Endothelial cell of umbilical vein (primary cell): ENCODE measurements at regions not wholly inside any gene's neighbourhood (a gene's known extent, or its start where the extent isn't known, plus 50 kb on each side); places are given as distances from the start of the nearest gene placed in this dataset.

Source experiments
- BruUV-seq: library from RNA; stranded (reverse); fragments of 400-500 nt; replicated peaks from 2 replicates; lab custom pipeline; 2021; lab: Mats Ljungman, UMichigan
- CTCF ChIA-PET: fragments of 300-600, 350-600 bp; sonication (Branson Sonifier 250); formaldehyde crosslinking; loops from one replicate; lab custom pipeline; 2021; ENCODE audit warnings: antibody characterized with exemption, inconsistent platforms; lab: Charles Lee
- POLR2A ChIA-PET: fragments of 300-600, 350-600 bp; sonication (Branson Sonifier 250); formaldehyde crosslinking; loops from one replicate; lab custom pipeline; 2021; ENCODE audit warnings: antibody characterized with exemption, inconsistent platforms; lab: Charles Lee
- DNase-seq: peaks from one replicate; pipeline ENCODE4 v3.0.0-alpha.2; 2011; ENCODE audit warnings: low read depth, low spot score
- FAIRE-seq: peaks from 2 replicates; lab custom pipeline; 2011; peaks lifted over from hg19 to GRCh38; lab: Jason Lieb, UNC
- H2AFZ ChIP-seq: 2 replicates; pipeline ENCODE4 v1.6.0; 2012; ENCODE audit warnings: low read depth, low read length, control low read depth, inconsistent platforms
- H3K27ac ChIP-seq: 2 replicates; pipeline ENCODE4 v1.5.1; 2011; ENCODE audit warnings: low read depth, mild to moderate bottlenecking, control low read depth, low read length, moderate library complexity; ENCODE audit not compliant: insufficient read depth
- H3K27me3 ChIP-seq, 2 experiments: 2 replicates each; pipeline versions ENCODE4 v1.6.0 to v1.6.1; 2011; ENCODE audit warnings: low read length in 2 of 2, mixed read lengths in 1 of 2; ENCODE audit not compliant: control insufficient read depth in 2 of 2, insufficient read depth in 2 of 2
- H3K36me3 ChIP-seq, 2 experiments: 2 replicates in 1 of 2; 3 replicates in 1 of 2; pipeline ENCODE4 v1.5.1; 2011; ENCODE audit warnings: low read length in 2 of 2, mild to moderate bottlenecking in 1 of 2, moderate library complexity in 1 of 2; ENCODE audit not compliant: control insufficient read depth in 2 of 2, insufficient read depth in 2 of 2; ENCODE audit errors: extremely low read depth in 1 of 2
- H3K4me1 ChIP-seq: 3 replicates; pipeline ENCODE4 v1.5.1; 2011; ENCODE audit warnings: mild to moderate bottlenecking, low read length; ENCODE audit not compliant: control insufficient read depth, insufficient read depth; ENCODE audit errors: extremely low read depth
- H3K4me2 ChIP-seq: 2 replicates; pipeline ENCODE4 v1.6.1; 2011; ENCODE audit warnings: low read length, control low read depth, mixed read lengths; ENCODE audit not compliant: insufficient read depth
- H3K4me3 ChIP-seq, 3 experiments: fragments of 200-600 bp in 1 of 3; sonication (generic), shearing (Covaris generic) in 1 of 3; replicated peaks in 1 of 3; 2 replicates each; pipeline ENCODE4 v1.5.1; 2011 to 2016; ENCODE audit warnings: control low read depth in 3 of 3, low read length in 3 of 3, mild to moderate bottlenecking in 2 of 3, inconsistent platforms in 1 of 3, low read depth in 1 of 3, moderate library complexity in 1 of 3; ENCODE audit not compliant: insufficient read depth in 1 of 3
- H3K79me2 ChIP-seq: 2 replicates; pipeline ENCODE4 v1.6.0; 2012; ENCODE audit warnings: low read length, inconsistent platforms; ENCODE audit not compliant: control insufficient read depth, insufficient read depth
- H3K9ac ChIP-seq: replicated peaks from 2 replicates; pipeline ENCODE3; 2011; ENCODE audit warnings: low read length, control low read depth; ENCODE audit not compliant: insufficient read depth; ENCODE audit errors: extremely low read depth
- H3K9me1 ChIP-seq: replicated peaks from 3 replicates; pipeline ENCODE4 v1.6.0; 2011; ENCODE audit warnings: mild to moderate bottlenecking, low read length; ENCODE audit not compliant: control insufficient read depth, insufficient read depth; ENCODE audit errors: extremely low read depth
- H3K9me3 ChIP-seq: replicated peaks from 2 replicates; pipeline ENCODE4 v1.5.1; 2012; ENCODE audit warnings: low read length, inconsistent platforms; ENCODE audit not compliant: control insufficient read depth, insufficient read depth
- H4K20me1 ChIP-seq: replicated peaks from 2 replicates; pipeline ENCODE3; 2011; ENCODE audit warnings: mild to moderate bottlenecking, low read length; ENCODE audit not compliant: control insufficient read depth, insufficient read depth; ENCODE audit errors: extremely low read depth
- EZH2 ChIP-seq: IDR thresholded peaks from 2 replicates; pipeline ENCODE4 v1.6.1; 2012; ENCODE audit warnings: borderline replicate concordance, low read depth, mild to moderate bottlenecking, moderate library complexity, low read length, inconsistent platforms; ENCODE audit not compliant: severe bottlenecking
- FOS ChIP-seq: IDR thresholded peaks from 2 replicates; pipeline ENCODE4 v1.6.1; 2011; ENCODE audit warnings: mild to moderate bottlenecking, low read length, moderate library complexity, borderline replicate concordance; ENCODE audit not compliant: insufficient read depth
- GATA2 ChIP-seq: IDR thresholded peaks from 2 replicates; pipeline ENCODE4 v1.7.0; 2011; ENCODE audit warnings: low read depth, mild to moderate bottlenecking, moderate library complexity, mixed read lengths, low read length; ENCODE audit not compliant: insufficient read length, insufficient read depth
- JUN ChIP-seq: IDR thresholded peaks from 2 replicates; pipeline ENCODE4 v1.6.1; 2011; ENCODE audit warnings: borderline replicate concordance, low read depth; ENCODE audit not compliant: insufficient read length, insufficient read depth
- MAX ChIP-seq: IDR thresholded peaks from 2 replicates; pipeline ENCODE4 v1.6.1; 2011; ENCODE audit not compliant: insufficient read depth, insufficient read length
- MYC ChIP-seq: IDR thresholded peaks from one replicate; pipeline ENCODE4 v1.6.1; 2011; ENCODE audit warnings: mild to moderate bottlenecking, low read depth, low read length
- POLR2A ChIP-seq: IDR thresholded peaks from 2 replicates; pipeline ENCODE4 v1.6.1; 2012; ENCODE audit warnings: low read depth, mild to moderate bottlenecking, control low read depth, low read length
- POLR2AphosphoS5 ChIP-seq: IDR thresholded peaks from 2 replicates; pipeline ENCODE4 v1.6.1; 2012; ENCODE audit warnings: low read depth, mild to moderate bottlenecking, control low read depth, low read length, moderate library complexity; ENCODE audit not compliant: insufficient read depth
- dilution Hi-C: fragments of 300-500 bp; cut with MboI; formaldehyde crosslinking; loops from one replicate; pipeline ENCODE4 v1.15.0; 2019; ENCODE audit warnings: low sequenced_read_pairs; ENCODE audit not compliant: extremely low pct_ligation_motif_present
- intact Hi-C: fragments of 100-400 bp; cut with micrococcal nuclease; formaldehyde crosslinking; loops from one replicate; pipeline ENCODE4 v1.10.0; 2022
- TF ChIP-seq, protein P1 (sequence below), 2 donors: IDR thresholded peaks; 1 replicate in 1 of 2; 2 replicates in 1 of 2; pipeline ENCODE4 v1.5.1; 2011; ENCODE audit warnings: low read length in 2 of 2, mild to moderate bottlenecking in 2 of 2, moderate library complexity in 2 of 2, control low read depth in 1 of 2, inconsistent platforms in 1 of 2, low read depth in 1 of 2; ENCODE audit not compliant: insufficient read depth in 1 of 2; ENCODE audit errors: extremely low read depth in 1 of 2

DNA sequence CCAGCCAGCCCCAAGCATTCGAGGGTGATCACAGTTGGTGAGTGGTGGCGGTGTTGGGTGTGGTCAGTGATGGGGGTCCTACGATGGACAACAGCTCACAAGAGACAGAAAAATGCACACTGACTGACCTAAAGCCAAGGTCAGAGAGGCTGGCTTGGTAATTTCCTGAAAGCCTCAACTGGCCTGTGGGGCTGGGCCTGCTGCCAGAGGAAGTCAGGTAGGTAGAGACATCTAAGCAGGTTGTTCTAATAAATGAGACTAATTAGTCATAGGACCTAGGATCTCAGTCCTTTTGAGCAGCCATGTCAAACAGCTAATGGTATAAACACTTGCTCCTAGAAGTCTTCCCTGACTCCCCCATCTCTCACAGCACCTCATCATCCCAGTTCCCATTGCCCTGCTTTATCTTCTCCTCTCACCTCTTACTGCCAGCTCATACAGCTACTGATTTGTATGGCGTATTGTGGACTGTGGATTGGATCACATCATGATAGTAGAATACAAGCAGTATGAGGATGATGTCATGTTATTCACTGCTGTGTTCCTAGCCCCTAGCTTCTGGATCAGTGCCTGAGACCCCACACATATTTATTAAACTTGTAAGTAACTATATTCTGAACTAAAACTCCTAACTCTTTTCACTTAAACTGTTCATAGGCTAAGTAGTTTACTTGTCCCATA, 262.9 kb upstream of the KLHL29 start:
- H4K20me1 ChIP-seq = no peaks in the 10 kb centered on the region
- DNase-seq (no peak), FAIRE-seq (no peak)
- no peak overlapping the region for H3K4me3 ChIP-seq
- H3K79me2 ChIP-seq = no peaks in the 10 kb centered on the region
- TF ChIP-seq EZH2 (no peak), POLR2AphosphoS5 (no peak), MAX (no peak), MYC (no peak), POLR2A (no peak), FOS (no peak), GATA2 (no peak), JUN (no peak)
- TF ChIP-seq, protein P1, sequence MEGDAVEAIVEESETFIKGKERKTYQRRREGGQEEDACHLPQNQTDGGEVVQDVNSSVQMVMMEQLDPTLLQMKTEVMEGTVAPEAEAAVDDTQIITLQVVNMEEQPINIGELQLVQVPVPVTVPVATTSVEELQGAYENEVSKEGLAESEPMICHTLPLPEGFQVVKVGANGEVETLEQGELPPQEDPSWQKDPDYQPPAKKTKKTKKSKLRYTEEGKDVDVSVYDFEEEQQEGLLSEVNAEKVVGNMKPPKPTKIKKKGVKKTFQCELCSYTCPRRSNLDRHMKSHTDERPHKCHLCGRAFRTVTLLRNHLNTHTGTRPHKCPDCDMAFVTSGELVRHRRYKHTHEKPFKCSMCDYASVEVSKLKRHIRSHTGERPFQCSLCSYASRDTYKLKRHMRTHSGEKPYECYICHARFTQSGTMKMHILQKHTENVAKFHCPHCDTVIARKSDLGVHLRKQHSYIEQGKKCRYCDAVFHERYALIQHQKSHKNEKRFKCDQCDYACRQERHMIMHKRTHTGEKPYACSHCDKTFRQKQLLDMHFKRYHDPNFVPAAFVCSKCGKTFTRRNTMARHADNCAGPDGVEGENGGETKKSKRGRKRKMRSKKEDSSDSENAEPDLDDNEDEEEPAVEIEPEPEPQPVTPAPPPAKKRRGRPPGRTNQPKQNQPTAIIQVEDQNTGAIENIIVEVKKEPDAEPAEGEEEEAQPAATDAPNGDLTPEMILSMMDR (IDR thresholded peaks at IDR 0.05; ENCODE audit: extremely low read depth in 1 of 2, insufficient read depth in 1 of 2, low read depth in 1 of 2, low read length in 2 of 2) = no peak
- H3K9me3 ChIP-seq = peaks cover 2% of the 10 kb centered on the region
- no peaks in the 10 kb centered on the region for H3K36me3 ChIP-seq
- no peaks in the 10 kb centered on the region for H3K9me1 ChIP-seq
- no peaks in the 10 kb centered on the region for H3K27me3 ChIP-seq
- H3K9ac ChIP-seq = no peak overlapping the region
- dilution Hi-C loops (no loop called here), intact Hi-C loops (no loop called here)
- no peak overlapping the region for H2AFZ ChIP-seq
- no peak overlapping the region for H3K4me2 ChIP-seq
- no TSS peak for BruUV-seq
- ChIA-PET CTCF (no interaction called here), POLR2A (no interaction called here)
- no peak overlapping the region for H3K27ac ChIP-seq
- no peaks in the 10 kb centered on the region for H3K4me1 ChIP-seq
